Large intestine (tissue), 3 donors: ENCODE measurements at regions not wholly inside any gene's neighbourhood (a gene's known extent, or its start where the extent isn't known, plus 50 kb on each side); places are given as distances from the start of the nearest gene placed in this dataset.
"Not testable (repeated sequence)": the region's sequence is repeated elsewhere in the genome, so short reads cannot be mapped to it uniquely, and the experiment has no call there.

ENCODE experiments used
- DNase-seq, 2 donors: peaks; one replicate each; pipeline versions ENCODE4 v3.0.0 to v3.0.0-alpha.2; 2013
- H3K27ac ChIP-seq: one replicate; pipeline ENCODE4 v1.5.1; 2013; ENCODE audit warnings: low read length
- H3K27me3 ChIP-seq: 2 replicates; pipeline ENCODE4 v1.6.1; 2013; ENCODE audit warnings: low read length; ENCODE audit not compliant: control insufficient read depth, insufficient read depth
- H3K36me3 ChIP-seq: 2 replicates; pipeline ENCODE4 v1.6.1; 2013; ENCODE audit warnings: low read length; ENCODE audit not compliant: control insufficient read depth, insufficient read depth
- H3K4me1 ChIP-seq: one replicate; pipeline ENCODE4 v1.6.1; 2013; ENCODE audit warnings: low read length; ENCODE audit not compliant: control insufficient read depth, insufficient read depth
- H3K4me3 ChIP-seq: one replicate; pipeline ENCODE4 v1.5.1; 2013; ENCODE audit warnings: low read length
- H3K9me3 ChIP-seq: one replicate; pipeline ENCODE4 v1.6.1; 2013; ENCODE audit warnings: mild to moderate bottlenecking, low read depth, low read length, moderate library complexity; ENCODE audit not compliant: control insufficient read depth
- WGBS: methylation state at CpG from one replicate; pipeline ENCODE4 v1.1.5; 2013; ENCODE audit warnings: low lambda C conversion rate; ENCODE audit not compliant: insufficient coverage; 5-methylcytosine and 5-hydroxymethylcytosine counted together

DNA sequence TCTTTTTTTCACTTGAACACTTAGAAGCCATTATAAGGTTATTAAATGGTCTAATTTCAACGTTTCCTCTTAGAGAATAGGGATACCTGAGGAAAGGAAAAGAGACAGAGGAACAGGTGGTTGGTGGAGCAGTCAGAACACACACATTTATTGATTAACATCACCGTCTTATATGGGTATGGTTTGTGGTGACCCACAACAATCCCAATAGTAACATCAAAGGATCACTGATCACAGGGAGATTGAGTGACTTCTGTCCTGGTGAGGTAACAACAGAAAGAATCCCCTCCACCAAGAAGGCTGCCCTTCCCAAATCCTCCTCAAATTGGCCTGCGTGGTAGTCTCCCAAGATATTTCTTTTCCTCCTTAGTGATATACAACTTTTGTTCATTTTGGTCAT lies 474.0 kb downstream of the PLPP3 start:
- H3K9me3 ChIP-seq, result no peaks in the 10 kb centered on the region
- WGBS, result no CpG with 5 or more reads among the region's 3 CpGs

DNA sequence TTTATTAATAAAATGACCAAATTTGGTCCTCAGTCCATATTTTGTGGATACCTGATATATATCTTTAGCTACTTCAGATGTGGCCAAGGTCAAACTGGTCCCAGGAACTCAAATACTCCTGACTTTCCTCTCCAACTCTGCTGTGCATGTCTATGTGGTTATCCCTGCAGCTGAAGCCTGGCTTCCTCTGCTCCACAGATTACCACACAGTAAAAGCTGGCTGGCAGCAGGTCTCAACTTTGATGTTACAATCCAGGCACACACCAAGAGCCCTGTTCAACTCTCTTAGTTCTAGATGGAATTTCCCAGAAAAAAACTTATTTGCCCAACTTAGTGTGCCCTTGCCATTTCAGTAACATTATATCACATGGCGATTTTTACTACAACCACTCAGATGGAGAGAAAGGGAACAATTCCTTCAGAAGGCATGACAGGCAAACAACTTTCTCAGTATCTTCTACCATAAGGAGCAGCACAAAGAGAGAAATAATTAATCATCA lies 479.5 kb downstream of the PLPP3 start:
- no CpG with 5 or more reads among the region's 1 CpG for whole genome bisulfite sequencing
- Histone ChIP-seq H3K9me3 (no peaks in the 10 kb centered on the region), H3K4me1 (no peaks in the 10 kb centered on the region), H3K36me3 (no peaks in the 10 kb centered on the region), H3K27ac (no peak overlapping the region), H3K27me3 (no peaks in the 10 kb centered on the region), H3K4me3 (no peak overlapping the region)
- no peak for DNase-seq

More for the DNA sequence above, 474.0 kb downstream of the PLPP3 start:
- Histone ChIP-seq H3K4me3 (no peak overlapping the region), H3K4me1 (no peaks in the 10 kb centered on the region), H3K27me3 (no peaks in the 10 kb centered on the region), H3K27ac (no peak overlapping the region), H3K36me3 (no peaks in the 10 kb centered on the region)
- DNase-seq, result no peak

DNA sequence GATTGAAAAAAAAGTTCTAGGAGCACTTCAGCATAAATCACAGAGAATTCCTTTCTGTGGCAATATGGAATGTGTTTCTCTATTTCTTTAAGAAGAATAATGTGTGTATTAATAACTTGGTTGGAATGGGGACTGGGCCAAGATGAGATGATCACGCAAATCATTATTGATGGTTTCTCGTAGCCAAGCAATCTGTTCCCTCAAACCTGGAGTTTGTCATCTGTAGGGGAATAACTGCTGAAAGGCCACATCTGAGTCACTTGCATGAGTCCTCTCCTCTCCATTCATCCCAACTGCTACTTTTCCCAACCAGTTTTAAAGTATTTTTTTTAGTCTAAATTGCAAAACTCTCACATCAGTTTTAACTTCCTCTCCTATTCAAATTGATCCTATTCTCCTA lies 480.4 kb downstream of the PLPP3 start:
- Histone ChIP-seq H3K4me3 (no peak overlapping the region), H3K9me3 (no peaks in the 10 kb centered on the region), H3K4me1 (no peaks in the 10 kb centered on the region), H3K27me3 (no peaks in the 10 kb centered on the region), H3K36me3 (no peaks in the 10 kb centered on the region), H3K27ac (no peak overlapping the region)
- no peak for DNase-seq
- WGBS, result no CpG with 5 or more reads among the region's 2 CpGs

DNA sequence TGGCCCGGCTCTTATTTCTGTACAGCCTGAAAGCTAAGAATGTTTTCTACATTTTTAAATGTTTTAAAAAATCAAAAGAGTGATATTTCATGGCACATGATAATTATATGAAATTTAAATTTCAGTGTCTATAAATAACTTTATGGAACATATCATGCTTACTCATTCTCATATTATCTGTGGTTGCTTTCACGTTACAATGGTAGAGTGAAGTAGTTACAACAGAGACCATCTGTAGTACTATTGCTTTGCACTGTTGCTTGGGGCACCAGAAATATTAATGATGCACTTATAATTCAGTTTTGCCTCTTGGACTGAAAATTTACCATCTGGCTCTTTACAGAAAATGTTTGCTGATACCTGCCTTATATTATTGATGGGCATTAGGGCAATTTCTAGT lies 481.6 kb downstream of the PLPP3 start:
- Histone ChIP-seq H3K4me3 (no peak overlapping the region), H3K27me3 (no peaks in the 10 kb centered on the region), H3K36me3 (no peaks in the 10 kb centered on the region), H3K27ac (no peak overlapping the region), H3K9me3 (no peaks in the 10 kb centered on the region), H3K4me1 (no peaks in the 10 kb centered on the region)
- 100% methylated on average over 1 of the region's 2 CpGs for WGBS
- DNase-seq, result no peak

- Histone ChIP-seq H3K36me3 (no peaks in the 10 kb centered on the region), H3K4me1 (no peaks in the 10 kb centered on the region), H3K4me3 (no peak overlapping the region), H3K9me3 (no peaks in the 10 kb centered on the region), H3K27me3 (no peaks in the 10 kb centered on the region), H3K27ac (no peak overlapping the region)
- no peak for DNase-seq
- WGBS, result no CpG with 5 or more reads among the region's 5 CpGs
These were observed 483.4 kb downstream of the PLPP3 start for GRCh38 chr1:56095696-56096665.

GRCh38 chr1:56094168-56094567 lies 485.2 kb downstream of the PLPP3 start:
- H3K36me3 ChIP-seq, result no peaks in the 10 kb centered on the region
- no peak overlapping the region for H3K27ac ChIP-seq
- no peaks in the 10 kb centered on the region for H3K9me3 ChIP-seq
- DNase-seq, result no peak
- WGBS, result no CpG with 5 or more reads among the region's 3 CpGs
- no peaks in the 10 kb centered on the region for H3K27me3 ChIP-seq
- no peaks in the 10 kb centered on the region for H3K4me1 ChIP-seq
- H3K4me3 ChIP-seq, result no peak overlapping the region

- WGBS, result no CpG with 5 or more reads among the region's 2 CpGs
- Histone ChIP-seq H3K9me3 (no peaks in the 10 kb centered on the region), H3K27ac (no peak overlapping the region), H3K4me3 (no peak overlapping the region), H3K36me3 (no peaks in the 10 kb centered on the region), H3K27me3 (no peaks in the 10 kb centered on the region), H3K4me1 (no peaks in the 10 kb centered on the region)
- peak in 1 of 2 donors; percentile 5 for DNase-seq
These were observed 486.4 kb downstream of the PLPP3 start for GRCh38 chr1:56092684-56093570.

GRCh38 chr1:56089826-56090225 lies 489.5 kb downstream of the PLPP3 start:
- H3K4me1 ChIP-seq, H3K4me3 ChIP-seq, H3K9me3 ChIP-seq, DNase-seq, H3K36me3 ChIP-seq, H3K27me3 ChIP-seq, H3K27ac ChIP-seq: not testable (repeated sequence)
- WGBS, result no CpG with 5 or more reads among the region's 17 CpGs

DNA sequence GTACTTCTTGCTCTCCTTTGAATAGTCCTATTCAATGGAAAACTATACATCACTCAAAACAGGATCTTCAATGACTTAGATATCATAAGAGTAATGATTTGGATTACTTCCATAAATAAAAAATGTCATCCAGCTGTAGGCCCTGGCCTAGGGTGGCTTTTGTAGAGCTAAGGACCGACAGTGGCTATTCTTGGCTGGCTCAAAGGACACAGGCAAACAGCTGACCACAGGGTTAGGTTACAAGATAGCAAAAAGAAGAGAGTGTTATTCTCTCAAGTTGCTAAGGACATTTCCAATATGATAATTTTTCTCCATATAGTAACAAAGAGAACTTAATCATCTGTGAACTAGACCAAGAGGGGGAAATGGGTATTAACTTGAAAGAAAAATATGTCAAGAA lies 495.1 kb downstream of the PLPP3 start:
- no peak for DNase-seq
- Histone ChIP-seq H3K27me3 (no peaks in the 10 kb centered on the region), H3K36me3 (no peaks in the 10 kb centered on the region), H3K27ac (no peak overlapping the region), H3K4me1 (no peaks in the 10 kb centered on the region), H3K9me3 (no peaks in the 10 kb centered on the region), H3K4me3 (no peak overlapping the region)
- 80% methylated on average over 1 of the region's 1 CpG for WGBS

DNA sequence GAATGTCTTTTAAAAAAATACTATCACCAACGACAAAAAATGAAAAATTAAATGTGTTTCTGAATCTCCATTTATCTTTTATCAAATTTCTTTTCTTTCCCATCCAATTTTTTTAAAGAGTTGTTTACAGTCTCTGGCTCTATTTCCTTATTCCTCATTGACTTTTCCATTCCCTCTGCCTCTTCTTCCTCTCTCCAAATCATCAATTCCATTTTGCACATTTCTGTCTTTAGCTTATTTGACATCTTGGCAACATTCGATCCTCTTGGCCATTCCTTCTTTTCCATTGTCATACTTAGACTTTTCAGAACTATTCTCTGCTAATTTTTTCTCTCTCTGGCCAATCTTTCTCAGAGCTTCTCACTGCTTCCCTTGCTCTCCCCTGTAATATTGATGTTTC lies 497.6 kb downstream of the PLPP3 start:
- WGBS, result 75% methylated on average over 2 of the region's 2 CpGs
- no peak for DNase-seq

More for the DNA sequence above, 497.6 kb downstream of the PLPP3 start:
- Histone ChIP-seq H3K4me1 (no peaks in the 10 kb centered on the region), H3K27me3 (no peaks in the 10 kb centered on the region), H3K4me3 (no peak overlapping the region), H3K27ac (no peak overlapping the region), H3K9me3 (no peaks in the 10 kb centered on the region), H3K36me3 (no peaks in the 10 kb centered on the region)
